ENCODE measurements at regions not wholly inside any gene's neighbourhood (a gene's known extent, or its start where the extent isn't known, plus 50 kb on each side); places are given as distances from the start of the nearest gene placed in this dataset.

DNA sequence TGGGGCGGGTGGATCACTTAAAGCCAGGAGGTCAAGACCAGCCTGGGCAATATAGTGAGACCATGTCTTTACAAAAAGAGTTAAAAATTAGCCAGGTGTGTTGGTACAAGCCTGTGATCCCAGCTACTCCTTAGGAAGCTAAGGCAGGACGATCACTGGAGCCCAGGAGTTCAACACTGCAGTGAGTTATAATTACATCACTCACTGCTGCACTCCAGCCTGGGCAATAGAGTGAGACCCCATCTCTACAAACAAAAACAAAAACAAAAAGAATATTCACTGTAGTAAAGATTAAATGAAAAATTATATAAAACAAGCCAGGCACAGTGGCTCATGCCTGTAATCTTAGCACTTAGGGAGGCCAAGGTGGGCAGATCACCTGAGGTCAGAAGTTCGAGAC, 1047.6 kb upstream of the AUTS2 start:
- H3K36me3 ChIP-seq (ENCODE audit: control insufficient read depth, insufficient read depth, low read length) = no peaks in the 10 kb centered on the region
- H3K4me1 ChIP-seq (ENCODE audit: control insufficient read depth, insufficient read depth, low read length) = no peaks in the 10 kb centered on the region
- Mint-ChIP-seq H3K27me3 (ENCODE audit: low read depth in 2 of 2) (no peaks in the 10 kb centered on the region), H3K9me3 (peaks cover 6 to 14% of the 10 kb centered on the region in 2 donors), H3K4me3 (no peak overlapping the region), H3K36me3 (no peaks in the 10 kb centered on the region), H3K4me1 (no peaks in the 10 kb centered on the region), H3K27ac (no peak overlapping the region)
- TF ChIP-seq, protein P1, sequence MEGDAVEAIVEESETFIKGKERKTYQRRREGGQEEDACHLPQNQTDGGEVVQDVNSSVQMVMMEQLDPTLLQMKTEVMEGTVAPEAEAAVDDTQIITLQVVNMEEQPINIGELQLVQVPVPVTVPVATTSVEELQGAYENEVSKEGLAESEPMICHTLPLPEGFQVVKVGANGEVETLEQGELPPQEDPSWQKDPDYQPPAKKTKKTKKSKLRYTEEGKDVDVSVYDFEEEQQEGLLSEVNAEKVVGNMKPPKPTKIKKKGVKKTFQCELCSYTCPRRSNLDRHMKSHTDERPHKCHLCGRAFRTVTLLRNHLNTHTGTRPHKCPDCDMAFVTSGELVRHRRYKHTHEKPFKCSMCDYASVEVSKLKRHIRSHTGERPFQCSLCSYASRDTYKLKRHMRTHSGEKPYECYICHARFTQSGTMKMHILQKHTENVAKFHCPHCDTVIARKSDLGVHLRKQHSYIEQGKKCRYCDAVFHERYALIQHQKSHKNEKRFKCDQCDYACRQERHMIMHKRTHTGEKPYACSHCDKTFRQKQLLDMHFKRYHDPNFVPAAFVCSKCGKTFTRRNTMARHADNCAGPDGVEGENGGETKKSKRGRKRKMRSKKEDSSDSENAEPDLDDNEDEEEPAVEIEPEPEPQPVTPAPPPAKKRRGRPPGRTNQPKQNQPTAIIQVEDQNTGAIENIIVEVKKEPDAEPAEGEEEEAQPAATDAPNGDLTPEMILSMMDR (IDR thresholded peaks at IDR 0.05) = no peak
- H3K27me3 ChIP-seq (ENCODE audit: control insufficient read depth, insufficient read depth, low read length) = no peaks in the 10 kb centered on the region
- H3K27ac ChIP-seq (ENCODE audit: low read length) = no peak overlapping the region
- ATAC-seq = no peak
- no peak overlapping the region for H3K4me3 ChIP-seq (ENCODE audit: low read length)
- no peak for DNase-seq
- intact Hi-C loops (cut with micrococcal nuclease) = no loop called here
- WGBS (ENCODE audit: insufficient coverage) = 65% methylated on average over 2 of the region's 3 CpGs
- no peaks in the 10 kb centered on the region for H3K9me3 ChIP-seq (ENCODE audit: control insufficient read depth, insufficient read depth, low read length)

DNA sequence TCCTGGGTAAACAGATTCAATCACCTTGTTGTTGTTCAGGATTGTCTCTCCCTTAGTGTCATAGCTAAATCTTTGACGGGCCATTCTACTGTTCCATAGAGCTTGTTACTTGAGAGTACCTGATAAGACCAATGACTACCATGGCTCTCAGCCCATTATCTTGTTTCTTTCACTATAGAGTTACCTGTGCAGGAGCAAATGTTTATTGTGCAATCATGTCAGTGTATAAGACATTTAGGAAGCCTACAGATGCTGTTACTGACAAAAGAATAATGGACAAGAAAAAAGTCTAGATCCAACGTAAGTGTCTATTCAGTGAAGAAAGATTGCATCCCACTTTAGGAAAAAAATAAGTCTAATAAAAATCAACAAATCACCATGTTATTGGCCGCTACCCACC, 1041.7 kb upstream of the AUTS2 start:
- Mint-ChIP-seq H3K4me3 (no peak overlapping the region), H3K36me3 (no peaks in the 10 kb centered on the region), H3K4me1 (no peaks in the 10 kb centered on the region), H3K9me3 (peaks cover 6 to 7% of the 10 kb centered on the region in 2 donors), H3K27ac (no peak overlapping the region), H3K27me3 (ENCODE audit: low read depth in 2 of 2) (no peaks in the 10 kb centered on the region)
- intact Hi-C loops (cut with micrococcal nuclease) = no loop called here
- H3K4me3 ChIP-seq (ENCODE audit: low read length) = no peak overlapping the region
- H3K4me1 ChIP-seq (ENCODE audit: control insufficient read depth, insufficient read depth, low read length) = no peaks in the 10 kb centered on the region
- no peaks in the 10 kb centered on the region for H3K9me3 ChIP-seq (ENCODE audit: control insufficient read depth, insufficient read depth, low read length)
- no peaks in the 10 kb centered on the region for H3K27me3 ChIP-seq (ENCODE audit: control insufficient read depth, insufficient read depth, low read length)
- ATAC-seq (no peak), DNase-seq (no peak)
- TF ChIP-seq, protein P1 (IDR thresholded peaks at IDR 0.05) = no peak
- 86% methylated on average over 3 of the region's 3 CpGs for whole genome bisulfite sequencing (ENCODE audit: insufficient coverage)
- H3K27ac ChIP-seq (ENCODE audit: low read length) = no peak overlapping the region
- H3K36me3 ChIP-seq (ENCODE audit: control insufficient read depth, insufficient read depth, low read length) = no peaks in the 10 kb centered on the region

DNA sequence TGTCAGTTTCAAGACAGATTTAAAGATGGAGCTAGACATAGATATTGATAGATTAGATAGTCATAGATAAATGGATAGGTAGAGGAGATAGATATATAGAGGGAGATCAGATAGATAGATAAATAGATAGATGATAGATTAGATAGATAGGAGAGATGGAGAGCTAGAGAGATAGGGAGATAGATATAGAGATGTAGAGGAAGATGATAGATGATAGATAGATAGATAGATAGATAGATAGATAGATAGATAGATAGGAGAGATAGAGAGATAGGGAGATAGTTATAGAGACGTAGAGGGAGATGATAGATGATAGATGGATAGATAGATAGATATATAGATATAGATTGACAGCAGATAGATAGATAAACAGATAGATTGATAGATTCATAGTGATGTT, 1038.8 kb upstream of the AUTS2 start:
- TF ChIP-seq, protein P1 (IDR thresholded peaks at IDR 0.05) = no peak
- no peak for ATAC-seq
- DNase-seq = no peak
- H3K27me3 Mint-ChIP-seq (ENCODE audit: low read depth in 2 of 2) = no peaks in the 10 kb centered on the region
- no peaks in the 10 kb centered on the region for H3K9me3 ChIP-seq (ENCODE audit: control insufficient read depth, insufficient read depth, low read length)
- WGBS (ENCODE audit: insufficient coverage) = 89% methylated on average over 1 of the region's 1 CpG
- no peaks in the 10 kb centered on the region for H3K36me3 Mint-ChIP-seq
- H3K4me1 Mint-ChIP-seq = no peaks in the 10 kb centered on the region
- intact Hi-C loops (cut with micrococcal nuclease) = no loop called here
- no peak overlapping the region for H3K4me3 ChIP-seq (ENCODE audit: low read length)
- peaks cover 12 to 13% of the 10 kb centered on the region in 2 donors for H3K9me3 Mint-ChIP-seq
- no peak overlapping the region for H3K4me3 Mint-ChIP-seq
- H3K36me3 ChIP-seq (ENCODE audit: control insufficient read depth, insufficient read depth, low read length) = no peaks in the 10 kb centered on the region
- H3K4me1 ChIP-seq (ENCODE audit: control insufficient read depth, insufficient read depth, low read length) = no peaks in the 10 kb centered on the region
- no peak overlapping the region for H3K27ac ChIP-seq (ENCODE audit: low read length)
- no peak overlapping the region for H3K27ac Mint-ChIP-seq
- H3K27me3 ChIP-seq (ENCODE audit: control insufficient read depth, insufficient read depth, low read length) = no peaks in the 10 kb centered on the region

DNA sequence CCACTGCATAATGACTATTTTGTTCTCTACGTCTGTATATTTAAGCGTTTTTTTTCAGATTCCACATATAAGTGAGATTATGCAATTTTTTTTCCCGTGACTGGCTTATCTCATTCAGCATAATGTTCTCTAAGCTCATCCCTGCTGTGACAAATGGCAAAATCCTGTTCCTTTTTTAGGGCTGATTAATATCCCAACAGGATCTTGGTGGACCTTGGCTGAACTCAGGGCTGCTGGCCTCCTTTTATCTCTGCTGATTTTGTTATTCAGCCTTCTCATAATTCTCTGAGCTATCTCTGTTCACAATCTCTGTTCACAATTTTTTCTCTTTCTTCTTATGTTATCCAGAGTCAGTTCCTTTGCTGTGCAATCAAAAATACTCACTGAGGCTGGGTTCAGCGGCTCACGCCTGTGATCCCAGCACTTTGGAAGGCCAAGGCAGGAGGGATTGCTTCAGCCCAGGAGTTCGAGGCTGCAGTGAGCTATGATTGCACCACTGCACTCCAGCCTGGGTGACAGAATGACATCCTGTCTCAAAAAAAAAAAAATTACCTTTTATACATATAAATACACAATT, 1035.9 kb upstream of the AUTS2 start:
- no peak overlapping the region for H3K27ac ChIP-seq (ENCODE audit: low read length)
- Mint-ChIP-seq H3K27me3 (ENCODE audit: low read depth in 2 of 2) (no peaks in the 10 kb centered on the region), H3K9me3 (peaks cover 12 to 15% of the 10 kb centered on the region in 2 donors), H3K4me3 (no peak overlapping the region), H3K4me1 (no peaks in the 10 kb centered on the region), H3K27ac (no peak overlapping the region), H3K36me3 (no peaks in the 10 kb centered on the region)
- H3K9me3 ChIP-seq (ENCODE audit: control insufficient read depth, insufficient read depth, low read length) = no peaks in the 10 kb centered on the region
- ATAC-seq (no peak), DNase-seq (no peak)
- TF ChIP-seq, protein P1 (IDR thresholded peaks at IDR 0.05) = no peak
- no peaks in the 10 kb centered on the region for H3K4me1 ChIP-seq (ENCODE audit: control insufficient read depth, insufficient read depth, low read length)
- H3K4me3 ChIP-seq (ENCODE audit: low read length) = no peak overlapping the region
- intact Hi-C loops (cut with micrococcal nuclease) = no loop called here
- no peaks in the 10 kb centered on the region for H3K36me3 ChIP-seq (ENCODE audit: control insufficient read depth, insufficient read depth, low read length)
- WGBS (ENCODE audit: insufficient coverage) = 83% methylated on average over 6 of the region's 6 CpGs
- no peaks in the 10 kb centered on the region for H3K27me3 ChIP-seq (ENCODE audit: control insufficient read depth, insufficient read depth, low read length)

Data from natural killer cell (primary cell).